Lower lobe of right lung (tissue), 2 donors: ENCODE measurements at regions not wholly inside any gene's neighbourhood (a gene's known extent, or its start where the extent isn't known, plus 50 kb on each side); places are given as distances from the start of the nearest gene placed in this dataset.
"Not testable (repeated sequence)": the region's sequence is repeated elsewhere in the genome, so short reads cannot be mapped to it uniquely, and the experiment has no call there.

Experiments used
- ATAC-seq, 2 donors: fragments of 200-7000 bp; cut with Tn5 transposase; one replicate each; pipeline ENCODE4 v1.9.1; 2020 to 2022; ENCODE audit warnings: mild to moderate bottlenecking in 2 of 2, moderate library complexity in 2 of 2
- DNase-seq: peaks from one replicate; pipeline ENCODE4 v3.0.0-alpha.2; 2020
- H3K27ac ChIP-seq: fragments of 200-600 bp; one replicate; pipeline ENCODE4 v1.8.0; 2022
- H3K27me3 ChIP-seq: fragments of 200-600 bp; one replicate; pipeline ENCODE4 v1.8.0; 2022; ENCODE audit warnings: low read depth
- H3K36me3 ChIP-seq: fragments of 200-600 bp; one replicate; pipeline ENCODE4 v1.8.0; 2022; ENCODE audit warnings: mild to moderate bottlenecking
- H3K4me1 ChIP-seq: fragments of 200-600 bp; one replicate; pipeline ENCODE4 v1.8.0; 2022
- H3K4me3 ChIP-seq: fragments of 200-600 bp; one replicate; pipeline ENCODE4 v1.8.0; 2022; ENCODE audit warnings: mild to moderate bottlenecking
- H3K9me3 ChIP-seq: fragments of 200-600 bp; one replicate; pipeline ENCODE4 v1.8.0; 2022
- CTCF ChIP-seq: fragments of 200-600 bp; IDR thresholded peaks from one replicate; pipeline ENCODE4 v1.8.0; 2022; ENCODE audit warnings: antibody characterized with exemption, mild to moderate bottlenecking
- intact Hi-C: fragments of 100-400 bp; cut with DNase I; formaldehyde crosslinking; loops from one replicate; pipeline ENCODE4 v1.11.0; 2022
- donor health status: DM: no; HTN: yes; CAD: no; lungs with severe emphysema.

DNA sequence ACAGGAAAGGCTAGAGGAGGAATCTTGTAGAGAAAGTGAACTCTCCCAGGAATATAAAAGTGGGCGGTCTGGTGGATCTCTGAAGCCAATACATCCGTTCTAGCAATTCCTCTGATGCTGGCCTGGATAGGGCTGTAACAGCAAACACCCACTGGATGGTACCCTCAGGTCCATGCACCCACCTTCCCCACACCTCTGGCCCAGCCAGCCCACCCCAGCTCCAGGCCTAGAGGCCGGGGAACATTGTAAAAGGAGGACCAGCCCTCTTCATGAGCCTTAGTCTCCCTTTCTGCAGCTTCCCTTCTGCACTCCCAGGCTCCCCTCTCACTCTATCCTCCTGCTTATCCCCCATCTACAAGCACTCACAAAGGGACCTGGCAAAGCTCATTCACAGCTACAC, 443.9 kb downstream of the BUD13 start:
- Histone ChIP-seq H3K9me3 (no peaks in the 10 kb centered on the region), H3K27me3 (no peaks in the 10 kb centered on the region), H3K4me1 (no peaks in the 10 kb centered on the region), H3K4me3 (no peak overlapping the region), H3K27ac (no peak overlapping the region), H3K36me3 (no peaks in the 10 kb centered on the region)
- DNase-seq (no peak), ATAC-seq (no peak)
- intact Hi-C loops = no loop called here
- no peak for TF ChIP-seq CTCF

GRCh38 chr11:116328391-116328790, 444.4 kb downstream of the BUD13 start:
- intact Hi-C loops = no loop called here
- no peak for TF ChIP-seq CTCF
- ATAC-seq = peak in 1 of 2 donors; percentile 32

DNA sequence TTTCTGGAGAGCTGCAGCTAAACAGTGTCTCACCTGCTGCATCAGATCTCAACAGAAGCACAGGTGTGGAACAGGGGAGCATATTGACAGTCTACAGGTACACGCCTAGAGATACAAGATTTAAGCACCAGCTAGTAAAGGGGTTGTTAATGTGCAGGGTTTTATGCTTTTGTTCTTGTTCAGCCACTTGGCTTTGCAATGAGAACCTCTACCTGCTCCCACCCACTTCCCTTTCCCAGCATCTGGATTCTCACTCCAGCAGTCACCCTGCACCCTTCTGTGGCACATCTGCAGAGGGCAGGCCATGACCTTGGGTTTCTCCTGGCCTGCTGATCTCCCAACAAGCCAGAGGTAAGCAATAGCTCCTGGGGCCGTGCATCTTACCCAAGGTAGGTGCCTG, 446.6 kb downstream of the BUD13 start:
- Histone ChIP-seq H3K4me1 (no peaks in the 10 kb centered on the region), H3K36me3 (no peaks in the 10 kb centered on the region), H3K9me3 (no peaks in the 10 kb centered on the region), H3K27ac (no peak overlapping the region), H3K4me3 (no peak overlapping the region), H3K27me3 (no peaks in the 10 kb centered on the region)
- intact Hi-C loops = no loop called here
- no peak for TF ChIP-seq CTCF
- ATAC-seq = no peak
- DNase-seq = no peak

More at GRCh38 chr11:116328391-116328790, 444.4 kb downstream of the BUD13 start:
- H3K36me3 ChIP-seq = no peaks in the 10 kb centered on the region
- no peaks in the 10 kb centered on the region for H3K9me3 ChIP-seq
- no peaks in the 10 kb centered on the region for H3K27me3 ChIP-seq
- H3K27ac ChIP-seq = no peak overlapping the region
- H3K4me1 ChIP-seq = no peaks in the 10 kb centered on the region
- no peak overlapping the region for H3K4me3 ChIP-seq
- DNase-seq = no peak

- H3K4me1 ChIP-seq = no peaks in the 10 kb centered on the region
- ATAC-seq (no peak), DNase-seq (no peak)
- TF ChIP-seq CTCF = no peak
- no peaks in the 10 kb centered on the region for H3K36me3 ChIP-seq
- intact Hi-C loops = no loop called here
- H3K27ac ChIP-seq = no peak overlapping the region
- H3K9me3 ChIP-seq = no peaks in the 10 kb centered on the region
- no peaks in the 10 kb centered on the region for H3K27me3 ChIP-seq
- H3K4me3 ChIP-seq = no peak overlapping the region
Observed at GRCh38 chr11:116325247-116325646, 447.5 kb downstream of the BUD13 start.

DNA sequence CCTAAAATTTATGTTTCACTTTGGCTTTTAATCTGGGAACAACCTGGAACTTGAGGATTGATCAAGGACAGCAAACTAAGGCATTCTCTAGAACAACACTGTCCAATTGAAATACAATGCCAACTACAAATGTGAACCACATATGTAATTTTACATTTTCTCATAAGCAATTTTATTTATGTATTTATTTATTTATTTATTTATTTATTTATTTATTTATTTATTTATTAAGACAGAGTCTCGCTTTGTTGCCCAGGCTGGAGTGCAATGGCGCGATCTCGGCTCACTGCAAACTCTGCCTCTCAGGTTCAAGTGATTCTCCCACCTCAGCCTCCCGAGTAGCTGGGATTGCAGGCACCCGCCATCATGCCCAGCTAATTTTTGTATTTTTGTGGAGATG, 448.7 kb downstream of the BUD13 start:
- H3K9me3 ChIP-seq, intact Hi-C loops, H3K27ac ChIP-seq, H3K27me3 ChIP-seq, DNase-seq, H3K36me3 ChIP-seq, H3K4me3 ChIP-seq, ATAC-seq, H3K4me1 ChIP-seq: not testable (repeated sequence)

GRCh38 chr11:116317212-116317611, 455.6 kb downstream of the BUD13 start:
- peaks cover 23% of the 10 kb centered on the region for H3K4me1 ChIP-seq
- intact Hi-C loops = no loop called here
- no peak for ATAC-seq

More at GRCh38 chr11:116317212-116317611, 455.6 kb downstream of the BUD13 start:
- H3K36me3 ChIP-seq = no peaks in the 10 kb centered on the region
- no peak overlapping the region for H3K4me3 ChIP-seq
- no peak overlapping the region for H3K27ac ChIP-seq
- TF ChIP-seq CTCF = no peak
- no peaks in the 10 kb centered on the region for H3K27me3 ChIP-seq
- DNase-seq = no peak
- H3K9me3 ChIP-seq = no peaks in the 10 kb centered on the region
